HepG2 (cell line): ENCODE measurements at regions not wholly inside any gene's neighbourhood (a gene's known extent, or its start where the extent isn't known, plus 50 kb on each side); places are given as distances from the start of the nearest gene placed in this dataset.

ENCODE experiments used
- ATAC-seq: fragments of 200-7000 bp; cut with Tn5 transposase; 3 replicates; pipeline ENCODE4 v1.9.1; 2020; ENCODE audit warnings: mild to moderate bottlenecking, moderate library complexity
- BruUV-seq: library from RNA; stranded (reverse); fragments of 400-500 nt; replicated peaks from 2 replicates; lab custom pipeline; 2021; lab: Mats Ljungman, UMichigan
- CTCF ChIA-PET: fragments of 300-600 bp; formaldehyde crosslinking; extraction: SDS; loops from one replicate; lab custom pipeline; 2021; ENCODE audit warnings: low total read pairs, inconsistent platforms, low intra/inter-chr PET ratio; lab: Yijun Ruan, JAX
- POLR2A ChIA-PET: fragments of 350-600 bp; sonication (Branson Sonifier 250); formaldehyde crosslinking; loops from one replicate; lab custom pipeline; 2020; ENCODE audit warnings: antibody characterized with exemption, inconsistent platforms; lab: Yijun Ruan, JAX
- DNase-seq: peaks from one replicate; pipeline ENCODE4 v3.0.0-alpha.2; 2015; ENCODE audit warnings: low spot score
- FAIRE-seq: peaks from 3 replicates; lab custom pipeline; 2011; peaks lifted over from hg19 to GRCh38; lab: Jason Lieb, UNC
- H2AFZ ChIP-seq: one replicate; pipeline ENCODE4 v1.6.1; 2011; ENCODE audit warnings: low read length, inconsistent platforms
- H3K27ac ChIP-seq: fragments of 300-600 bp; 3 replicates; pipeline ENCODE4 v1.8.0; 2011; ENCODE audit warnings: mixed run types, mild to moderate bottlenecking, mixed read lengths, low read length, inconsistent platforms; ENCODE audit not compliant: insufficient read depth; ENCODE audit errors: extremely low read length
- H3K27me3 ChIP-seq, 2 experiments: fragments of 200-600 bp in 1 of 2; 2 replicates in 1 of 2; 3 replicates in 1 of 2; pipeline versions ENCODE4 v1.6.0 to v1.8.0; 2011; ENCODE audit warnings: low read length in 2 of 2, mild to moderate bottlenecking in 2 of 2, moderate library complexity in 2 of 2, inconsistent platforms in 1 of 2; ENCODE audit not compliant: insufficient read depth in 2 of 2, control insufficient read depth in 1 of 2
- H3K36me3 ChIP-seq, 2 experiments: fragments of 200-600 bp in 1 of 2; replicated peaks in 1 of 2; 2 replicates in 1 of 2; 3 replicates in 1 of 2; pipeline versions ENCODE4 v1.5.1 to v1.8.0; 2011; ENCODE audit warnings: low read length in 2 of 2, inconsistent platforms in 1 of 2; ENCODE audit not compliant: insufficient read depth in 2 of 2, control insufficient read depth in 1 of 2
- H3K4me1 ChIP-seq: 2 replicates; pipeline ENCODE4 v1.5.1; 2012; ENCODE audit warnings: low read length, inconsistent platforms; ENCODE audit not compliant: insufficient read depth
- H3K4me2 ChIP-seq: 2 replicates; pipeline ENCODE4 v1.6.0; 2011; ENCODE audit warnings: low read depth, low read length, inconsistent platforms
- H3K4me3 ChIP-seq, 3 experiments: fragments of 200-600 bp in 1 of 3; sonication (generic), shearing (Covaris generic) in 1 of 3; replicated peaks in 1 of 3; 2 replicates each; pipeline ENCODE4 v1.5.1; 2011 to 2016; ENCODE audit warnings: low read length in 3 of 3, inconsistent platforms in 2 of 3, low read depth in 2 of 3, mild to moderate bottlenecking in 2 of 3, control low read depth in 1 of 3, mixed read lengths in 1 of 3; ENCODE audit not compliant: insufficient read depth in 1 of 3
- H3K79me2 ChIP-seq: one replicate; pipeline ENCODE4 v1.6.1; 2011; ENCODE audit warnings: low read length, inconsistent platforms; ENCODE audit not compliant: insufficient read depth
- H3K9ac ChIP-seq: 2 replicates; pipeline ENCODE4 v1.6.0; 2011; ENCODE audit warnings: mild to moderate bottlenecking, low read depth, low read length, inconsistent platforms; ENCODE audit not compliant: insufficient read depth
- H3K9me3 ChIP-seq: 2 replicates; pipeline ENCODE4 v1.5.1; 2012; ENCODE audit warnings: mild to moderate bottlenecking, low read length
- H4K20me1 ChIP-seq: 2 replicates; pipeline ENCODE4 v1.6.0; 2011; ENCODE audit warnings: inconsistent platforms, mild to moderate bottlenecking, low read length, moderate library complexity; ENCODE audit not compliant: insufficient read depth
- DR1 ChIP-seq: sonication (generic); formaldehyde crosslinking; IDR thresholded peaks from 2 replicates; pipeline ENCODE4 v1.8.0; 2021; ENCODE audit warnings: mild to moderate bottlenecking, missing genetic modification reagents, inconsistent platforms
- HNRNPK ChIP-seq: fragments of 200-400 bp; formaldehyde crosslinking; IDR thresholded peaks from 2 replicates; pipeline ENCODE4 v1.6.1; 2018; ENCODE audit warnings: low read length, low read depth, moderate library complexity, mild to moderate bottlenecking; ENCODE audit not compliant: poor library complexity, severe bottlenecking
- MED8 ChIP-seq: sonication (generic); formaldehyde crosslinking; IDR thresholded peaks from 2 replicates; pipeline ENCODE4 v1.8.1; 2023; ENCODE audit warnings: mild to moderate bottlenecking, missing genetic modification reagents; ENCODE audit not compliant: insufficient replicate concordance
- ZBTB14 ChIP-seq: sonication (generic); formaldehyde crosslinking; IDR thresholded peaks from 2 replicates; pipeline ENCODE4 v1.4.0; 2020; ENCODE audit warnings: missing genetic modification reagents
- ZXDC ChIP-seq: sonication (generic); formaldehyde crosslinking; IDR thresholded peaks from 2 replicates; pipeline ENCODE4 v1.5.0; 2020; ENCODE audit warnings: mild to moderate bottlenecking, missing genetic modification reagents
- WGBS: methylation state at CpG from one replicate; pipeline ENCODE4 v1.1.6; 2017; ENCODE audit warnings: low lambda C conversion rate; 5-methylcytosine and 5-hydroxymethylcytosine counted together
- in situ Hi-C: cut with HindIII; loops from 2 replicates; pipeline ENCODE4 v1.10.0; 2017; ENCODE audit warnings: low pct_unique_long_range_greater_than_20kb; ENCODE audit not compliant: extremely low pct_ligation_motif_present
- intact Hi-C: fragments of 100-400 bp; cut with micrococcal nuclease; formaldehyde crosslinking; loops from one replicate; pipeline ENCODE4 v1.10.0; 2022; ENCODE audit not compliant: unreplicated experiment

GRCh38 chr5:156221816-156222215, 105.1 kb upstream of the SGCD start:
- Histone ChIP-seq H3K79me2 (no peaks in the 10 kb centered on the region), H3K4me3 (no peak overlapping the region), H3K4me1 (no peaks in the 10 kb centered on the region), H3K9me3 (no peaks in the 10 kb centered on the region), H3K27ac (no peak overlapping the region), H3K27me3 (no peaks in the 10 kb centered on the region), H2AFZ (no peak overlapping the region), H3K9ac (no peak overlapping the region), H3K36me3 (no peaks in the 10 kb centered on the region), H3K4me2 (no peak overlapping the region), H4K20me1 (no peaks in the 10 kb centered on the region)
- FAIRE-seq (no peak), DNase-seq (no peak), ATAC-seq (no peak)
- in situ Hi-C loops = no loop called here
- CTCF ChIA-PET = no interaction called here
- BruUV-seq = no TSS peak
- 10% methylated on average over 2 of the region's 2 CpGs for WGBS
- POLR2A ChIA-PET = no interaction called here
- intact Hi-C loops = no loop called here
- TF ChIP-seq ZBTB14 (CRISPR knock-in tag) = no peak
- TF ChIP-seq HNRNPK = no peak

- no peak for ATAC-seq
- TF ChIP-seq DR1 (CRISPR knock-in tag) = no peak
- TF ChIP-seq MED8 (CRISPR knock-in tag) = no peak
- TF ChIP-seq ZXDC (CRISPR knock-in tag) = no peak
These were observed 103.4 kb upstream of the SGCD start for GRCh38 chr5:156223547-156223946.

More at GRCh38 chr5:156223547-156223946, 103.4 kb upstream of the SGCD start:
- intact Hi-C loops = no loop called here
- in situ Hi-C loops = no loop called here
- no peak overlapping the region for H3K4me2 ChIP-seq
- no peaks in the 10 kb centered on the region for H3K9me3 ChIP-seq
- H3K27ac ChIP-seq = no peak overlapping the region
- no peaks in the 10 kb centered on the region for H4K20me1 ChIP-seq
- ChIA-PET CTCF (no interaction called here), POLR2A (no interaction called here)
- H3K27me3 ChIP-seq = no peaks in the 10 kb centered on the region
- no peaks in the 10 kb centered on the region for H3K36me3 ChIP-seq
- no peak for DNase-seq
- no peak for FAIRE-seq
- H3K4me3 ChIP-seq = no peak overlapping the region
- WGBS = 7% methylated on average over 3 of the region's 3 CpGs
- no TSS peak for BruUV-seq
- no peak overlapping the region for H3K9ac ChIP-seq
- H3K4me1 ChIP-seq = no peaks in the 10 kb centered on the region
- H2AFZ ChIP-seq = no peak overlapping the region
- no peaks in the 10 kb centered on the region for H3K79me2 ChIP-seq
